HG02759 (cell line): ENCODE measurements at regions not wholly inside any gene's neighbourhood (a gene's known extent, or its start where the extent isn't known, plus 50 kb on each side); places are given as distances from the start of the nearest gene placed in this dataset.
"Not testable (repeated sequence)": the region's sequence is repeated elsewhere in the genome, so short reads cannot be mapped to it uniquely, and the experiment has no call there.

Source experiments
- ATAC-seq: cut with Tn5 transposase; IDR thresholded peaks from one replicate; pipeline ENCODE4 v1.9.1; 2021; ENCODE audit warnings: mild to moderate bottlenecking, moderate library complexity; ENCODE audit not compliant: unreplicated experiment

DNA sequence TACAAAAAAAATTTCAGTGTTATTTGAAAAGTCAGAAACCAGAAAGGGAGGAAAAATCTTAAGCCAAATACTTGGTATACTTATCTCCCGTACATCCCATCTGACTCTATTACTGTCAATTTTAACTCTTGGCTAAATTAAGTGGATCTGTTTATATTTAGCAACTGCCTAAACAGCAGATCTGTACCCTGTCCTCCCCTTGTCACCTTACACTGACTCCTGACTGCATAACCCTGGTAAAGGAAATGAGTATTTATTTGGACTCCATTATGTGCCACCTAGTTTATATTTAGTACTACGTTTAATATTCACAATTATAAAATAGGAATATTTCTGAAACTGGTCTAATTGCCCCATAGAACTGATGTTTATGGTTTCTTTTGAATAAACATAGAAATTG lies 730.2 kb upstream of the GJE1 start:
- no peak for ATAC-seq

DNA sequence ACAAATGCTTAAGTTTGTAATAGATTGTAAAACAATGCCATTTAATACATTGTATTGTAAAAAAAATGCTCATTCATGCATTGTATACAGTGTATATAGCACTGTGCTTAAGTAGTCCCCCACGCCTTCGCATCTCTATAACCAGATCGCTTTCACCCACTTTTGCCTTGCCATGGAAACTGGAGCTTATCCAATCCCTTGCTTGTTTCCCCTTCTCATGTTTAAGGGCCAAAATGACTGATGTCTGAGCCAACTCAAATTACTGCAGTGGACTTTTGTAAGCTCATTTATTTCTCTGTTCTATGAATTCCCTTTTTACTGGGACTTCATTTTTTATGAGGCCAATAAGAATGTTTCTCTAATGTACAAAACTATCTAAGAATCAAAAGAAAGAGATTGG lies 730.9 kb upstream of the GJE1 start:
- ATAC-seq: no peak

DNA sequence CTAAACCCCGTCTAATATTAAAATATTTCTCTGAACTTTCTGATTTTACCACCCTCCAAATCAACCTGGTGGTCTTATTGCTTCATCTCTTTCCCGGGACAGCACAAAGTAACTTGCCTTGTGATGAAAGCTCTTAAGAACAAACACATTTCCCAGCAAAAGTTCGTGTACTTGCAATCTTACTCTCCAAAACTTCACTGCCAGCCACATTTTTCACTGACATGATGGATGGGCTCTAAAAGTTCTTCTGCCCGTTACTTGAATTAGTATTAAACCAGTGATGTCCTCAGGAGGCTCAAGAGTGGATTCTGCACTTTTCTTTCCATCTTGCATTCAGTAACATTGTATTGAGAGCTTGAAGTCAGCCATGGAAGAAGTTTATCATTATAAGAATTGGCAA lies 731.6 kb upstream of the GJE1 start:
- ATAC-seq: no peak

DNA sequence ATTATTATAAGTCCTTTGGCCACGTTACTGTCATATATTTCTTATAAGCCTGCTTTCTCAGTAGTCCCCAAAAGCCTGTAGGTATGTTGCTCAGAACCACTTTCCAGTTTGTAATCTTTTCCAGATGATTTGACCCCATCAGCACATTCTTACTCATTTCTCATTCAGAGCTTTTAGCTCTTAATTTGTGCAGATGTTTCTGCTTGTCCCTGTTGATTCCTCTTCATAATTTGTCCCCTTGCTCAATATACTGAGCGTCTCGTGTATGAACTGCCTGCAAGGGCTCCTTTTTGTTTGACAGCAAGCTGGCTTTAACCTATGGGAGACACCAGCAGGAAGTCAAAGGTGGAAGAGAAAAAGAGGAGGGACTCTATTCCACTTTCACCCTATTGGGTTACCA lies 733.8 kb upstream of the GJE1 start:
- ATAC-seq: no peak

DNA sequence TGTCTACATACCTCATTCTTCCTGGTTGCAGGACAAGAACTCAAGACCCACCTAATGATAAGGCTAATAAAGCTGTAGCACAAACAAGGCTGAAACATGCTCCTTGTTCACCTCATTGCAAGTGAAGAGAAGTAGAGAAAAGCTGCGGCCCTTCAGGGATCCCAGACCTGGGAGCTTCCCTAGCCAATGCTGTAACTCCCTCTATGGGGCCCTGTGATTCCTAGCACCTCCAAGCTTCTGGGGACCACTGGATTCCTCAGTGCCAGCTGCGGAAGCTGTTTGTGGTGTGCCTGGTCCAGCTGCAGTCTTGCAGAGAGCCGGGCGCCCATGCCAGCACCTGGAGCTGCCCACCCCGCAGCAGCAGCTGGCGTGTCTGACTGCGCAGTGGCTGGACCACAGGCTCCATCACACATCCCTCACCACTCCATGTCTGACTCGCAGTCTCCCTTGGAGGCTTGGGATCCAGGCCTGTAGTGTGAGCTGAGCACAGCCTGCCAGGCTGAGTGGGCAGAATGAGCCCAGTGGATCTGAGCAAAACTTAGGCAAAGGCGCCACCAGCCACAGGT lies 737.2 kb upstream of the GJE1 start:
- ATAC-seq: no peak

DNA sequence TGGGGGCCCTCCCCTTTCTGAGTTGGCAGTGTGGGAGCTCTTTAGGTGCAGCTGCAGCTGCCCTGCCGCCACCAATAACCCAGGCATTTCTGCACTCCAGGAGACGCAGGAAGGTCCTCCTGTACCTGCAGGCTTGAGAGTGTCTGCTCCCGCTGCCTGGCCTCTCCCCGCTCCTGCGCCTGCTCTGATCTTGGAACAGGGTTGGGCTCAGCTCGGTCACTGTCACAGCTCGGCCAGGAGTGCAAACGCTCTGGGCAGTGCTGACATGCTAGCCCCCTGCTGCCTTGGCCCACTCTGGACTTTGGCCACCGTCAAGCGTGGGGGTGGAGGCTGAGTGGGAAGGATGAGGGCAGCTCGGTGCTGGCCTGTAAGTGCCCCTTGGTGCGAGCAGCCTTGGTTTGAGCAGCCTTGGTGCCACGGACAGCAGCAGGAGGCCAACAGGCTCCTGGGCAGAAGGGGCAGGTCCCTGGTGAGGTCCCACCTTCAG lies 738.1 kb upstream of the GJE1 start:
- no peak for ATAC-seq

DNA sequence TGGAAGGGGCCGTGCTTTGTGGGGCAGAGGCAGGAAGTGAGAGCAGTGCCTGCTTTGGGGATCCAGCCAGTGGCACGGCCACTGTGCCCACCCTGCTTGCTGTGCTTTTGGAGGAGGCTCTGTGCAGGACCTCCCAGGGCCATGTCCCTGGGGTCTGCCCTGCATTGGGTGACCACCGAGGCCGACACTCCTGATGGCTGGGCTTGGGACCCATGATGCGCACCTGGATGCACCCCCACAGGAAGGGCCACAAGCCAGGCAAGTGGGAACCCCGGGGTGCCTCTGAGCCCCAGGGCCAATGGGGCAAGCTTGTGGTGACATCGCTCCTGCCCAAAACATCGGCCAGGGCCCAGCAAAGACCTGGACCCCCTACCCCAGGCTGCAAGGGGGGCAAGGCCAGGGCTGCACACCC lies 738.6 kb upstream of the GJE1 start:
- no peak for ATAC-seq

DNA sequence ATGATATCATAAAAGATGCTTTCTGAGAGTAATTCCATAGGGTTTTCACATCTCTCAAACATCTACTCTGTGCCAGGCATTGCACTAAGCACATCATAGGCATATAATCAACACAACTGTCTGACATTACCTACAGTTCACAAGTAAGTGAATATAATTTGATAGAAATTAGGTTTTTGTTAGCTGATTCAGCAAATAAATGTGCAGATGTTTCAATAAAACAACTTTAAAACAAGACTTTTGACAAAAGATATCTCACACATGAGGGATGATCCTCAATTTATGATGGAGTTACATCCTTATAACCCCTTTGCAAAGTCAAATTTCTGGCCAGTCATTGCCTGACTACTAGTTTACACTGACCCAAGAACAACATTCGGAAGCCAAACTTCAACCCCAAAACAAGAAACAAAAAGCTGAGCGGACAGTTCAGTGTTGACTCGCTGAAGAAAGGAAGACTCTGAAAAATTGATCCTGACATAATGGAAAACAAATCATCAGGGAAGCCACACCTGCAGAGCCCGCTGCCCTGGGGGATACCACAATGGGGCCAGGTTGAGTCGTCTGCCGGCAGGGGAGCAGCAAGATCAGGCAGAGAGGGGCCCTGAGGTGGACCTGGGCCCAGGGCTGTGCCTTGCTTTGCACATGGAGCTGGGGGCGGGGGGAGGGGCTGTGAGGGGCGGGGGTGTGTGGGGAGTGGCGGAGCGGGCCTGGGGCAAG lies 739.2 kb upstream of the GJE1 start:
- ATAC-seq: no peak

DNA sequence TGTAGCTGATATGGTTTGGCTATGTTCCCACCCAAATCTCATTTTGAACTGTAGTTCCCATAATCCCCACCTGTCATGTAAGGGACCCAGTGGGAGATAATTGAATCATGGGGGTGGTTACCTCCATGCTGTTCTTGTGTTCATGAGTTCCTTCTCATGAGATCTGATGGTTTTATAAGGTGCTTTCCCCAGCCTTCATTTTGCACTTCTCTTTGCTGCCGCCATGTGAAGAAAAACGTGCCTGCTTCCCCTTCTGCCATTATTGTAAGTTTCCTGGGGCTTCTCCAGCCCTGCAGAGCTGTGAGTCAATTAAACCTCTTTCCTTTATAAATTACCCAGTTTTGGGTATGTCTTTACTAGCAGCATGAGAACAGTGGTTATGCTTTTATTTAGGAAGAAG lies 741.6 kb upstream of the GJE1 start:
- ATAC-seq: not testable (repeated sequence)

DNA sequence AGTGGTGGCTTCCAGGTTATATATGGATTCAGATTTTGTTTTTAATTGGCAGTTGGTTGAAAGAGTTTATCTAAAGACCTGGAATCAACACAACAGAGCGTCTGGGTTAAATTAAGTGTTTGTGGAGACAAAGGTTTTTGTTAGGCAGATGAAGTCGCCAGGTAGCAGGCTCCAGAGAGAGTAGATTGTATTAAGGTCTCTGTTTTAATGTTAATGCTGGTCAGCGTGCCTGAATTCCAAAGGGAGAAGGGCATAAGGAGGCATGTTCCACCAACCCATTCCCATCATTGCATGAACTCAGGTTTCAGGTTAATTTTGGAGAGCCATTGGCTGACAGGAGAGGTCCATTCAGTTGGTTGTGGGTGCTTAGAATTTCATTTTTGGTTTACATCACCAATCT lies 744.1 kb upstream of the GJE1 start:
- ATAC-seq: no peak

DNA sequence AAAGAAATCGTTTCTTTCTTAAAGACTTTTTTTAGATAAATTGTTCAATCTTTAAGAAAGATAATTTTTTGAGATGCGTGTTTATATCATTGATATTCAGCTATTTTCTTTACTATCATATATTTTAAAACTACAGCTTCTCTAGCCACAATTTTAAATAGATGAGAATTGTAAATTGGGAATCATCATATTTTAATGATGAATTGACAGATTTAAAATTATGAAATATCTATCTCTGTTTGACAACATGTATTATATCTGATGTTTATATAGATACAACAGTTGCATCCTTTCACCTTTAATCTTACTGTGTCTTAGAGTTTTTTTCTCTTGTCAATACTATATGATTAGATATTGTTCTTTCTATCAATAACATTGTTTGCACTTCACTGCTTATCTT lies 762.3 kb upstream of the GJE1 start:
- no peak for ATAC-seq

DNA sequence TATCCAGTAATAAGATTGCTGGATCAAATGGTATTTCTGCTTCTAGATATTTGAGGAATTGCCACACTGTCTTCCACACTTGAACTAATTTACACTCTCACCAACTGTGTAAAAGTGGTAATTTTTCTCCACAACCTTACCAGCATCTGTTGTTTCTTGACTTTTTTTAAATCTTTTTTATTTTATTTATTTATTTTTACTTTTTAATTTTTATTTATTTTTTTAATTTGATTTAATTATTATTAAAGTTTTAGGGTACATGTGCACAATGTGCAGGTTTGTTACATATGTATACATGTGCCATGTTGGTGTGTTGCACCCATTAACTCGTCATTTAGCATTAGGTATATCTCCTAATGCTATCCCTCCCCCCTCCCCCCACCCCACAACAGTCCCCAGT lies 765.9 kb upstream of the GJE1 start:
- not testable (repeated sequence) for ATAC-seq

DNA sequence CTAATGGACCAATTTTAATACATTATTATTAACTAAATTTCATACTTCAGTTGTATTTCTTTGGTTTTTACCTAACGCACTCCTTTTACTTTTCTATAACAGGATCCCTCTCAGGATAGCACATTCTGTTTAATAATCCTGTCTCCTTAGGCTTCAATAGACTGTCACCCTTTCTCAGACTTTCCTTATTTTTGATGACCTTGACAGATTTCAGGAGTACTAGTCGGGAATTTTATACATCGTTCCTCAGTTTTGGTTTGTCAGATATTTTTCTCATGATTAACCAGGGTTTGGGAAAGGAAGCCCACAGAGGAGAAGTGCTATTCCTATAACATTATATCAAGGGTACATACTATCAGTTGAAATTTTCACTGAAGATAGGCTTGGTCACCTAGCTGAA lies 768.0 kb upstream of the GJE1 start:
- ATAC-seq: no peak

DNA sequence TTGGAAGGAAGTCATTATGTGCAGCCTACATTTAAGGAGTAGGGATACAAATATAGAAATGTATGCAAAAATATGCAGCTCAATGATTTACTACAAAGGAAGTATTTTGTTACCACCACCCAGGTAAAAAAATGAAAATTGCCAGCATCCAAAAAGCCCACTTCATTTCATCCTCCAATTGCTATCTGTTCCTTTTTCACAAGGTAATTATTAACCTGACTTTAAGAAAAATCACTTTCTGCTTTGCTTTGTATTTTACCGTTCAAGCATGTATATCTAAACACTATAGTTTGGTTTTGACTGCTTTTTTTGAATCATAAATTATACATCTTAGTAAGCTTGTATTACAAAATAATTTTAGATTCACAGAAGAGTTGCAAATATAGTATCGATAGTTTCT lies 768.5 kb upstream of the GJE1 start:
- no peak for ATAC-seq

DNA sequence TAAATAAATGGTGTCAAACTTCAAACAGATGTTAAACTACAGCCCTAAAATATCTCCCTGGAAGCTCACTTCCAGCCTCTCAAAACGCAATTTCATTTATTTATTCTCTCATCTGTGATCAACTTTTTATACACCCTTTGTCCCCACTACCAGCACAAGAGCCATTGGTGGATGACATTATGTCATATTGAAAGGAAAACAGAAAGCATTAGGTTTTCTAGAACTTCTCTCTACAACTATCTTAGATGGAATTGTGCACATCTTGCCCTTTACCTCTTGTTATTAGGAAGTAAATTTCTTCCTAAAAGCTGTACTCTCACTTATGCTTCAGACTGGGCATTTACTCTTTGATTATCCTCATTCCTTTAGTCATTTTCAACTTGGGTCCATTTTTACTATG lies 771.2 kb upstream of the GJE1 start:
- no peak for ATAC-seq

DNA sequence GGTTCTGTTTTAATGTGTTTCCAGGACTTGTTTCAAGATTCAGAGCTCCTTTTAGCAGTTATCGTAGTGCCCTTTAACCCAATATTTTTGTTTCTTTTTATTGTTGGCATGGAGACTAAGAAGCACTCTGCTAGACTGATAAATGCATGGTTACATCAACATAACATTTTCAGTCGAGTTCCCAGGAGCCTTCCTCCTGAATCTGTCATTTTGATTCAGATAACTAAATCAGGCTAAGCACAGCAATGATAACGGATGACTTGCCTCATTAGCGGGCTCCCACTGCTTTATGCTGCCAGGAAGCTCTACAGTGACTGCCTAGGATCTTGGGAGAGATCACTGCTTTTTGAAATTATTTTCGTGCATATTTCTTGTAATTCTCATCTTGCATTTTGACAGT lies 772.8 kb upstream of the GJE1 start:
- no peak for ATAC-seq

DNA sequence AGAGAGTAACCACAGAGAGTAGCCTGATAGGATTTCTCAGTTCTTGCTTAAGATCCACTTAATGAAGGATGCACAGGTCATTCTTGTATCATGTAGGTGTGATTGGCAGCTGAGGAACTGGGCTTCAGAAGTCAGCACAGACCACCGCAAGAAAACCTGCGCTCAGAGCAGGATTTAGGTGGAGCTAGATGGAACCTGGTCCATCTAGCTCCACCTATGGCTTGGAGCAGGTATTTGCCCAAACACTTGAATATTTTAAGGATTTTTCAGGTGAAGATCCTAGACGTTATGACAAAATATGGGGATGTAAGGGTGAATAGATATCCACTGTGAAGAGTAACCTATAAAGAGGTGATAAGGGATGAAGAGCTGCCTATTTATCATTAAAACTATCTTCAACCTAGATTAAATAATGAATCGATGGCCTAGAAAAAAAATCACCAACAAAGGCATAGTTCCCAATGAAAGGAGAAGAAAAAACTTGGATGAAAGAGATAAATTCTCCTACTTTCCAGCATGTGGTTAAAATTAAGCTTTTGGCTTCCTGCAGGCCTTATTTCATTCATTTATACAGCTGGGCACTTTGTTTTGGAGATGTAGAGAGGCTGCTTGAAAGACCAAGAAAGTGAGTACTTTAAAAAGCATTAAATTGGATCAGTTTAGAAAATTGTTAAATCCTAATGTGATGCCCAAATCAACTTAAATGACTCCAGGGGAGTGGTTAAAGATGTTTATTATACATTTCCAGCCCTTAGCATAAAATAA lies 778.4 kb upstream of the GJE1 start:
- ATAC-seq: no peak

DNA sequence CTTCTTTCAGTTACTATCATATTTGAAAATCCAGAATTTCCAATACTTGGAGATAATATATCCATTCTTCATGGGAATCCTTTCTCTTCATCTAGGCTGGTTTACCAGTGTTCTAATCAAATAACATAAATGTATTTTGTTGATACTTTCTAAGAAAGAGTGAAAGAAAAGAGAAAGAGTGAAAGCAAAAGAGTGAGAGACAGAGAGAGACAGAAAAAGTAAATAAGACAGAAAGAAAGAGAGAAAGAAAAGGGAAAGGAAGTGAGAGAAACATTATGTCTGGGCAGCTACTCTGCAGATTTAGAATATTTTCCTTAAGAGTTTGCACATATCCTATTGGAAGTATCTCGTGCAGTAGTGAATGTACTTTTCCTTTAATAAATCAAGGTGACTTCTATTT lies 781.0 kb upstream of the GJE1 start:
- no peak for ATAC-seq

DNA sequence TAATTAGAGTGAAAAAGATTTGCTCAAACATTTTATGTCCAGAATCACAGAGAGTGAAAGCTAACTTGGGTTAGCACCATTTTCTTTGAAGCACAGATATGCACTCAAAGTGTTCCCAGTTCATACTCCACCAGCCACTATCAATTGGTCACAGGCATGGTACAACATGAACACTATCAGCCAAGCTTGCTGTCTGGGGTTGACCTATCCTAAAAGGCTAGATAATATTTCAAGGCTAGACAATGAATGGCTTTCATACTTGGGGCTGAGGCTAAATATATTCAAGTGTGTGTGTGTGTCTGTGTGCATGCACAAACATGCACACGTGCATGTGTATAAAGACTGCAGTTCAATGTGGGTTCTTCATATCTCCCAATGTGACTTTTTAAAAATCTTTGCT lies 783.0 kb upstream of the GJE1 start:
- ATAC-seq: no peak

DNA sequence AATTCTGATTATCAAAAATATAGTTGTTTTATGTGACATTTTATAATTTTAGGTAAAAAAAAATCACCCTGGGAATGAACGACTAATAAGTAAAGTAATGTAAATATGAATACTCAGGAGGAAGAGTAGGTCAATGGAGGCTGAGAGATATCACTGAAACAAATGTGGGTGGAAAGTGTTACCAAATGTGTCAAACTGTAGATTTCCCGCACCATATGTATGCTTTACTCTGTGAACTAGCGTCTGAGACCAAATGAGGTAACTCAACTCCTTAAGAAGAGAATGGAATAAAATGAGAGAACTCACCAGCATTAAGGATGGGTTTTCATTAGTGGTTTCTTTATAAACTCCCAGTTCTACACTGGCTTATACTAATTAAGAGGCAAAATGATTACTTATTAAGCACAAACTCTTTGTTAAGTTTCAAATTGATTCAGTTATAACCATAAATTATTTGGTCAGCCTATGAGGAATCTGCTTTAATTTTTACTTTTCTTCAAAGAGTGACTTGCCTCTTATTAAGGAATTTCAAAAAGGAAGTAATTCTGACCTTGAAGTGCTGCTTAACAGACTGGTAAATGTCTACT lies 784.7 kb upstream of the GJE1 start:
- ATAC-seq: no peak

DNA sequence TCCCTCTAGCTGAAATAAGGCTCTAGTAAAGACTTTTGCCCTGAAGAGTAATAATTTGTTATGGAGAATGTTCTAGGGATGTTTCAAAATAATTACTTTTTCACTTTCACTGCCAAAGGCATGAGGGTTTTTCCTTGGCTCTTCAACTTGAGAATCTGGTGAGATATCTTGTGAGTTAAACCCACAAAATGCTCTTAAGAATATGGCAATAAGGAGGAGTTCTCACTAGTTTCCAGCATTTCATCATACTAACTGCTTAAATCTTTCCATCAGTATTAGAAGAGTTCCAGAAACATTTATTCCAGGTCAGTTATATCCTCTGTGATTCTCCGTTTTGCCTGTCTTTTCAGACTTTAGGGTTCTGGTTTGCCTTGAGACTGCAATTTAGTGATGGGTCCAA lies 785.6 kb upstream of the GJE1 start:
- no peak for ATAC-seq

DNA sequence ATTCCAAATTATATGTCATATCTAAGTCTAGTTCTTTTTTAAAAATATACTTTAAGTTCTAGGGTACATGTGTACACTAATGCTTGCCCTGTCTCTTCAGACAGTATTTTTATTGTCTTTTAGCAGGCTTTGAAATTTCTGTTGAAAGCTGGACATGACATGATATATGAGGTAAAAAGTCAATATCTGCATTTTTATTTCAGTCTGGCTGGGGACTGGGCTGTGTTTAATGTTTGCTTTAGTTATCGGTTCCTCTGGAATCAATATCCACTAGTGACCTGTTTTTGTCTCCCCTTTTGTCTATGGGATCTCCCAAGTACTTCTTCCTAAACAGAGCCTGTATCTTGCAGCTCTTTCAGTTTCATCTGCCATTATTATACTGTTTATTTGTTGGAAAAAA lies 786.2 kb upstream of the GJE1 start:
- ATAC-seq: no peak
